Prostate gland (tissue), 2 donors: ENCODE measurements at regions not wholly inside any gene's neighbourhood (a gene's known extent, or its start where the extent isn't known, plus 50 kb on each side); places are given as distances from the start of the nearest gene placed in this dataset.
"Not testable (repeated sequence)": the region's sequence is repeated elsewhere in the genome, so short reads cannot be mapped to it uniquely, and the experiment has no call there.

Source experiments
- CTCF ChIP-seq, 4 experiments: fragments of 200-600 bp in 2 of 4; fragments of 450-650 bp in 2 of 4; sonication (generic) in 2 of 4; IDR thresholded peaks; 1 replicate in 3 of 4; 2 replicates in 1 of 4; pipeline ENCODE4 v1.5.1; 2016 to 2019; ENCODE audit warnings: antibody characterized with exemption in 4 of 4, mild to moderate bottlenecking in 2 of 4, moderate library complexity in 2 of 4
- POLR2A ChIP-seq: fragments of 450-650 bp; IDR thresholded peaks from one replicate; pipeline ENCODE4 v1.6.1; 2016; ENCODE audit warnings: antibody characterized with exemption, mild to moderate bottlenecking

- TF ChIP-seq CTCF (IDR thresholded peaks at IDR 0.05); POLR2A: not testable (repeated sequence)
Observed at GRCh38 chr3:89747541-89748278, 640.3 kb downstream of the EPHA3 start.
